LNCaP clone FGC (cell line): ENCODE measurements at regions not wholly inside any gene's neighbourhood (a gene's known extent, or its start where the extent isn't known, plus 50 kb on each side); places are given as distances from the start of the nearest gene placed in this dataset.
"Not testable (repeated sequence)": the region's sequence is repeated elsewhere in the genome, so short reads cannot be mapped to it uniquely, and the experiment has no call there.

Experiments
- DNase-seq: peaks from one replicate; pipeline ENCODE4 v3.0.0-alpha.2; 2011; ENCODE audit warnings: low read depth
- H3K4me3 ChIP-seq: 2 replicates; pipeline ENCODE4 v1.5.1; 2011; ENCODE audit warnings: mild to moderate bottlenecking, low read depth, low read length, control low read depth
- CTCF ChIP-seq: IDR thresholded peaks from 2 replicates; pipeline ENCODE4 v1.5.1; 2012; ENCODE audit warnings: mild to moderate bottlenecking; ENCODE audit not compliant: control insufficient read depth, insufficient read depth; ENCODE audit errors: extremely low read depth

GRCh38 chr11:135004495-135004894 is 592.5 kb upstream of the B3GAT1 start:
- no peak overlapping the region for H3K4me3 ChIP-seq
- no peak for DNase-seq
- TF ChIP-seq CTCF, result no peak

GRCh38 chr11:135002236-135002635 is 590.2 kb upstream of the B3GAT1 start:
- H3K4me3 ChIP-seq, result no peak overlapping the region
- TF ChIP-seq CTCF, result no peak
- DNase-seq, result no peak

GRCh38 chr11:135001581-135001980 is 589.5 kb upstream of the B3GAT1 start:
- no peak for TF ChIP-seq CTCF
- no peak overlapping the region for H3K4me3 ChIP-seq
- DNase-seq, result no peak

GRCh38 chr11:135001065-135001464 is 589.0 kb upstream of the B3GAT1 start:
- H3K4me3 ChIP-seq, DNase-seq: not testable (repeated sequence)

GRCh38 chr11:134999590-134999989 is 587.5 kb upstream of the B3GAT1 start:
- no peak for DNase-seq
- no peak overlapping the region for H3K4me3 ChIP-seq
- TF ChIP-seq CTCF, result no peak

GRCh38 chr11:134997652-134998320 is 585.7 kb upstream of the B3GAT1 start:
- no peak overlapping the region for H3K4me3 ChIP-seq
- no peak for TF ChIP-seq CTCF
- no peak for DNase-seq

- H3K4me3 ChIP-seq, result no peak overlapping the region
- TF ChIP-seq CTCF, result no peak
- no peak for DNase-seq
Observed at GRCh38 chr11:134995741-134996140, 583.7 kb upstream of the B3GAT1 start.
